ENCODE measurements at regions not wholly inside any gene's neighbourhood (a gene's known extent, or its start where the extent isn't known, plus 50 kb on each side); places are given as distances from the start of the nearest gene placed in this dataset.

- TF ChIP-seq, protein P1, sequence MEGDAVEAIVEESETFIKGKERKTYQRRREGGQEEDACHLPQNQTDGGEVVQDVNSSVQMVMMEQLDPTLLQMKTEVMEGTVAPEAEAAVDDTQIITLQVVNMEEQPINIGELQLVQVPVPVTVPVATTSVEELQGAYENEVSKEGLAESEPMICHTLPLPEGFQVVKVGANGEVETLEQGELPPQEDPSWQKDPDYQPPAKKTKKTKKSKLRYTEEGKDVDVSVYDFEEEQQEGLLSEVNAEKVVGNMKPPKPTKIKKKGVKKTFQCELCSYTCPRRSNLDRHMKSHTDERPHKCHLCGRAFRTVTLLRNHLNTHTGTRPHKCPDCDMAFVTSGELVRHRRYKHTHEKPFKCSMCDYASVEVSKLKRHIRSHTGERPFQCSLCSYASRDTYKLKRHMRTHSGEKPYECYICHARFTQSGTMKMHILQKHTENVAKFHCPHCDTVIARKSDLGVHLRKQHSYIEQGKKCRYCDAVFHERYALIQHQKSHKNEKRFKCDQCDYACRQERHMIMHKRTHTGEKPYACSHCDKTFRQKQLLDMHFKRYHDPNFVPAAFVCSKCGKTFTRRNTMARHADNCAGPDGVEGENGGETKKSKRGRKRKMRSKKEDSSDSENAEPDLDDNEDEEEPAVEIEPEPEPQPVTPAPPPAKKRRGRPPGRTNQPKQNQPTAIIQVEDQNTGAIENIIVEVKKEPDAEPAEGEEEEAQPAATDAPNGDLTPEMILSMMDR (IDR thresholded peaks at IDR 0.05; ENCODE audit: low read depth, low read length, missing control alignments) = no peak
- peak overlapping the region; percentile 55 for H3K27ac ChIP-seq
- H3K36me3 ChIP-seq (replicated peaks) = no peaks in the 10 kb centered on the region
- no peaks in the 10 kb centered on the region for H3K27me3 ChIP-seq (replicated peaks)
- in situ Hi-C loops (cut with HindIII; ENCODE audit: low pct_ligation_motif_present, low sequenced_read_pairs) = no loop called here
- DNase-seq = peak; percentile 77
- no peak overlapping the region for H3K4me3 ChIP-seq (ENCODE audit: low read depth, low read length)
These were observed 53.7 kb upstream of the TMX4 start for GRCh38 chr20:8073024-8073832.

DNA sequence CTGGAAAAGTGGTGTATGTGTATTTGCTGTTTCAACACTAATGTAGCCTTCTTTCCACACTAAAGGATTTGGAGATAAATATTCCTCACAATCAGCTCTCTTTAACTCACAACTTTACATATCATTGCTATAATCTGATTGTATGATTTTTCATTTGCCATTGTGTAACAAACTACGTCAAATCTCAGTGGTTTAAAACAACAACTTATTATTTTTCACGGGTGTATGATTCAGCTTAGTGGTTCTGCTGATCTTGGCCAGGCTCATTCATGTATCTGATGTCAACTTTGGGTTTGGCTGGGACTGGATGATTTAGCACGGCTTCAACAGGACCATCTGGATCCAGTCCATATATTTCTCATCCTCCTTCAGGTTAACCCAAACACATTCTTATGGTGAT lies 55.4 kb upstream of the TMX4 start:
- no peak overlapping the region for H3K27ac ChIP-seq
- DNase-seq = peak; percentile 16
- H3K27me3 ChIP-seq (replicated peaks) = no peaks in the 10 kb centered on the region
- in situ Hi-C loops (cut with HindIII; ENCODE audit: low pct_ligation_motif_present, low sequenced_read_pairs) = no loop called here
- H3K4me3 ChIP-seq (ENCODE audit: low read depth, low read length) = no peak overlapping the region
- TF ChIP-seq, protein P1 (IDR thresholded peaks at IDR 0.05; ENCODE audit: low read depth, low read length, missing control alignments) = no peak
- H3K36me3 ChIP-seq (replicated peaks) = no peaks in the 10 kb centered on the region

DNA sequence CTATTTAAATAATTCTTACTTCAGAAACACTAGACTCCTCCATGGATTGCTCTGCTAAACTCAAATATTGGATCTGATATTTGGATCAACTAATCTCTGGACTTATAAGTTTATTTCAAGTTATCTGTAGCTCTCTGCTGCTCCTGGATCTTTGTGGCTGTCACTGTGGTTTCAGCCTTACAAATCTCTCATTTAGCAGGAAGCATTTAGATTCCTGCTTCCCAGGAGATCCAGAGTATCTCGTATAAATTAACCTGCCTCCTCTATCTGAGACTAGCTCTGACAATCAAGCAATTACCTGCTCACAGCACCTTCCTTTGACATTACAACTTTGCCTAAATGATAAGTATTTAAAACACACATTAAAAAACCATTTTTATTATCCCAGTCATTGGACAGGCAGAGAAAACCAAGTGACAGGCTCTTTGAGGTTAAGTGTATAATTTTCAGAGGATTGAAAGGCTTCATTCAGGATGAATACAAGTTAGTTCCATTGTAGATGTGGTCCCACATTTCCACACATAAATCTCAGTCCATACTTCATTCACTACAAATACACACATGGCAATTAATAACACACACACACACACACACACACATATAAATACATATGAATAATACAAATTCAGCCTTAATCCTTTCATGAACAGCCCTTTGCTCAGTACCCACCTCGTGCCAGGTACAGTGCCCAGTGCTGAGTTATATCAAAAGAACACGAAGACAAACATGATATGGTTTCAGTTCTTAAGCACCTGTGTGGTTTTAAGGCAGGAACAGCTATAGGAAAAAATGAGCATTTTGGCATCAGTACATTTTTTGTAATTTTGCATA lies 55.5 kb upstream of the PLCB1 start:
- no peak for DNase-seq
- no peaks in the 10 kb centered on the region for H3K27me3 ChIP-seq (replicated peaks)
- TF ChIP-seq, protein P1 (IDR thresholded peaks at IDR 0.05; ENCODE audit: low read depth, low read length, missing control alignments) = no peak
- no peak overlapping the region for H3K4me3 ChIP-seq (ENCODE audit: low read depth, low read length)
- no peak overlapping the region for H3K27ac ChIP-seq
- in situ Hi-C loops (cut with HindIII; ENCODE audit: low pct_ligation_motif_present, low sequenced_read_pairs) = no loop called here
- H3K36me3 ChIP-seq (replicated peaks) = no peaks in the 10 kb centered on the region

- TF ChIP-seq, protein P1 (IDR thresholded peaks at IDR 0.05; ENCODE audit: low read depth, low read length, missing control alignments) = no peak
- no peak for DNase-seq
- in situ Hi-C loops (cut with HindIII; ENCODE audit: low pct_ligation_motif_present, low sequenced_read_pairs) = no loop called here
- Histone ChIP-seq H3K27me3 (replicated peaks) (no peaks in the 10 kb centered on the region), H3K36me3 (replicated peaks) (no peaks in the 10 kb centered on the region), H3K4me3 (ENCODE audit: low read depth, low read length) (no peak overlapping the region), H3K27ac (no peak overlapping the region)
These were observed 55.0 kb upstream of the PLCB1 start for GRCh38 chr20:8077137-8077466.

DNA sequence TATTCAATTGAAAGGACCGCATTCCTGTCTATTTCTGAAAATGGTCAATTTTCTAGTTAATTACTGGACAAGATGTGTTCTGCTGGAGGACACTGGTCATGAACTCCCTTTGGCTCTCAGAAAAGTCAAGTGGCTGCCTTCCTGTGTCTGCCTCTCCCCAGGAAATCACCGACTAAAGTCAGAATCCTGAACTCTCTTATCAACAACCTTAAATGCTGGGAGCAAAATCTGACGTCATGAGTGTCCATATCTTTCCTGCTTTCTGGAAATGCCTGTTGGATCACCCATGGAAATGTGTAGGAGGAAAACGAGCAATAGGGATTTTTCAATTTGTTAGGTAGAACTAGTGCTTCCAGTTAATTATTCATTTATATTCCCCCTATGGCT lies 53.5 kb upstream of the PLCB1 start:
- no peak for DNase-seq
- no peaks in the 10 kb centered on the region for H3K27me3 ChIP-seq (replicated peaks)
- H3K4me3 ChIP-seq (ENCODE audit: low read depth, low read length) = no peak overlapping the region
- in situ Hi-C loops (cut with HindIII; ENCODE audit: low pct_ligation_motif_present, low sequenced_read_pairs) = no loop called here
- no peaks in the 10 kb centered on the region for H3K36me3 ChIP-seq (replicated peaks)
- H3K27ac ChIP-seq = no peak overlapping the region
- TF ChIP-seq, protein P1 (IDR thresholded peaks at IDR 0.05; ENCODE audit: low read depth, low read length, missing control alignments) = no peak
